Uterus (tissue), 2 donors: ENCODE measurements at regions not wholly inside any gene's neighbourhood (a gene's known extent, or its start where the extent isn't known, plus 50 kb on each side); places are given as distances from the start of the nearest gene placed in this dataset.

ENCODE experiments used
- POLR2A ChIP-seq, 2 donors: fragments of 450-650 bp; IDR thresholded peaks; one replicate each; pipeline ENCODE4 v1.6.1; 2016; ENCODE audit warnings: antibody characterized with exemption in 2 of 2, mild to moderate bottlenecking in 1 of 2, moderate library complexity in 1 of 2
- TF ChIP-seq, protein P1 (sequence below), 4 experiments: fragments of 200-600 bp in 2 of 4; fragments of 450-650 bp in 2 of 4; sonication (generic) in 2 of 4; IDR thresholded peaks; one replicate each; pipeline ENCODE4 v1.5.1; 2016 to 2019; ENCODE audit warnings: antibody characterized with exemption in 4 of 4, mild to moderate bottlenecking in 2 of 4, moderate library complexity in 1 of 4

DNA sequence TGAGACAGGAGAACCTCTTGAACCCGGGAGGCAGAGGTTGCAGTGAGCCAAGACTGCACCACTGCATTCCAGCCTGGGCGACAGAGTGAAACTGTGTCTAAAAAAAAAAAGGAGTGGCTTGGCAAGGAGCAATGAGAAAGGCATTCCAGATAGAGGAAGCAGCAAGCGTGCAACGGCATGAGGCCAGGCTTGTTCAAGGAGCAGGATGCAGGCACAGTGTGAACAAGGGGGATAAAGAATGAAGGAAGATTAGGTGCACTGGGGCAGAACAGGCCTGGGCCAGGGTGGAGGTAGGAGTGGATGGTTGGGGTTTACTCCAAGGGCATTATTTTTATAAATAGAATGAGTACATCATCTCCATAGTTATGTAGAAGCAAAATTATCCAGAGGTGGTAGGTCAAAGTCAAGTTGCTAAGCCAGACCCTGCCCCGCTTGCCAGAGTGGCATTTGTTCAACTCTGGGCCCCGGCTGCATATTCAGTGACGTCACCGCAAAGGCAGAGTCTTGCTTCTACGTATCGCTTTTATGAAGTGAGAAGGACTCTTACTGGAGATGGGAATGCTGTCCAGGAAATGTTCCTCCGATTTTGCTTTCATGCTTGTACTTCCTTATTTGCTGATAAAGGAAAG lies 100.2 kb downstream of the KATNIP start:
- TF ChIP-seq, protein P1, sequence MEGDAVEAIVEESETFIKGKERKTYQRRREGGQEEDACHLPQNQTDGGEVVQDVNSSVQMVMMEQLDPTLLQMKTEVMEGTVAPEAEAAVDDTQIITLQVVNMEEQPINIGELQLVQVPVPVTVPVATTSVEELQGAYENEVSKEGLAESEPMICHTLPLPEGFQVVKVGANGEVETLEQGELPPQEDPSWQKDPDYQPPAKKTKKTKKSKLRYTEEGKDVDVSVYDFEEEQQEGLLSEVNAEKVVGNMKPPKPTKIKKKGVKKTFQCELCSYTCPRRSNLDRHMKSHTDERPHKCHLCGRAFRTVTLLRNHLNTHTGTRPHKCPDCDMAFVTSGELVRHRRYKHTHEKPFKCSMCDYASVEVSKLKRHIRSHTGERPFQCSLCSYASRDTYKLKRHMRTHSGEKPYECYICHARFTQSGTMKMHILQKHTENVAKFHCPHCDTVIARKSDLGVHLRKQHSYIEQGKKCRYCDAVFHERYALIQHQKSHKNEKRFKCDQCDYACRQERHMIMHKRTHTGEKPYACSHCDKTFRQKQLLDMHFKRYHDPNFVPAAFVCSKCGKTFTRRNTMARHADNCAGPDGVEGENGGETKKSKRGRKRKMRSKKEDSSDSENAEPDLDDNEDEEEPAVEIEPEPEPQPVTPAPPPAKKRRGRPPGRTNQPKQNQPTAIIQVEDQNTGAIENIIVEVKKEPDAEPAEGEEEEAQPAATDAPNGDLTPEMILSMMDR (IDR thresholded peaks at IDR 0.05): no peak
- no peak for TF ChIP-seq POLR2A (IDR thresholded peaks at IDR 0.05)
